ENCODE measurements at regions not wholly inside any gene's neighbourhood (a gene's known extent, or its start where the extent isn't known, plus 50 kb on each side); places are given as distances from the start of the nearest gene placed in this dataset.
A peak's percentile ranks its signal among the peaks of the same experiment; 100 is the strongest.

DNA sequence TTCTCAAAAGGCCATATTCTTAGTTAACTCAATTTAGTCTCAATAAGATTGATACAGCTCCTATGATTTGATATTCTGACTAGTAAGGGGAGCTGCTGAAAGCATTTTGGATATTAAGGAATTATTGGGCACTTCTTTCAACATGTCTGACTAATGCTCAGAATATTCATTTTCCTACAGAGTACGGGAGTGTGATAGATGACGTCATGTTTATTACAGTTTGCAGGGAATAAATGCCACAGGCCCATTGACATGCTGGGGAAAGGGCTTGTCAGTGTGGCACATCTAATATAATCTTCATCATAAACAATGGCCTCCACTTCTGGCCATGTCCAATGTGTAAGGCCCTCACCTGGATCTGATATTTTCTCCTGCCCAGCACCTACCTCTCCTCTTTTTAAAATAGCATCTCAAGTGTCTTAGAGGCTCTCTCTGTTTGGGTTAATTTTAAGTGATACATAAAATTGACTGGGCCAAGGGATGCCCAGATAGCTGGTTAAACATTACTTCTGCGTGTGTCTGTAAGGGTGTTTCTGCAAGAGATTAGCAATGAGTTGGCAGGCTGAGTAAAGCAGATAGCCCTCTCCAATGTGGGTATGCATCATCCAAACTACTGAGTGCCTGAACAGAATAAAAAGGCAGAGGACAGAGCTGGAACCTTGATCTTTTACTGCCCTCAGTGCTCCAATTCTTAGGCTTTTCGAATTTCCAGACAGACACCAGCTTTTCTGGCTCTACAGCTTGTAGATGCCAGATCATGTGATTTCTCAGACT is 99.3 kb downstream of the SLC24A2 start:
- ATAC-seq (no peak), DNase-seq (no peak)
- WGBS = 70% methylated on average over 4 of the region's 4 CpGs
- intact Hi-C loops (cut with DNase I) = no loop called here
- Histone ChIP-seq H3K4me1 (ENCODE audit: control insufficient read depth, insufficient read depth, low read length) (no peaks in the 10 kb centered on the region), H3K9me3 (ENCODE audit: control insufficient read depth, low read length) (no peaks in the 10 kb centered on the region), H3K27ac (ENCODE audit: low read length) (no peak overlapping the region), H3K4me3 (ENCODE audit: low read length) (no peak overlapping the region), H3K27me3 (ENCODE audit: control insufficient read depth, insufficient read depth) (no peaks in the 10 kb centered on the region)

DNA sequence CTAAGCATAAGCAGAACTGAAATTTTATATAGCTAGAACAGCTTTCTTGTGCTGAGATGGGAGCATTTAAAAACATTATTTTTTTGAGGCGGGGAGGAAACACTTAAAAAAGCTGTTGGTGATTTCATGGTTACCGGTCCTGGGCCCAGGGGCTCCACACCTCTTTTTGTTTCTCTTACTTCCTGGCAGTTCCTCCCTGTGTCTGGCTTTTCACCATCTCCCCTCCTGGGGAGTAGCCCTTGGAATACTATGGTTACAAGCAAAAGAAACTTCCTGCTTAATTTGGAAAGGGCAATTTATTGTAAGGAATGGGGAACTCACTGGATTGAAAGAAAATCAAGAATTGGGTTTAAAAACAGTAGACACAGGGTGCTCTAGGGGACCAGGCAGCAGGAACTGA is 105.1 kb downstream of the SLC24A2 start:
- intact Hi-C loops (cut with DNase I) = no loop called here
- Histone ChIP-seq H3K9me3 (ENCODE audit: control insufficient read depth, low read length) (no peaks in the 10 kb centered on the region), H3K4me3 (ENCODE audit: low read length) (no peak overlapping the region), H3K27ac (ENCODE audit: low read length) (no peak overlapping the region), H3K27me3 (ENCODE audit: control insufficient read depth, insufficient read depth) (no peaks in the 10 kb centered on the region), H3K4me1 (ENCODE audit: control insufficient read depth, insufficient read depth, low read length) (no peaks in the 10 kb centered on the region)
- ATAC-seq = no peak
- WGBS = 49% methylated on average over 2 of the region's 2 CpGs
- DNase-seq = no peak

DNA sequence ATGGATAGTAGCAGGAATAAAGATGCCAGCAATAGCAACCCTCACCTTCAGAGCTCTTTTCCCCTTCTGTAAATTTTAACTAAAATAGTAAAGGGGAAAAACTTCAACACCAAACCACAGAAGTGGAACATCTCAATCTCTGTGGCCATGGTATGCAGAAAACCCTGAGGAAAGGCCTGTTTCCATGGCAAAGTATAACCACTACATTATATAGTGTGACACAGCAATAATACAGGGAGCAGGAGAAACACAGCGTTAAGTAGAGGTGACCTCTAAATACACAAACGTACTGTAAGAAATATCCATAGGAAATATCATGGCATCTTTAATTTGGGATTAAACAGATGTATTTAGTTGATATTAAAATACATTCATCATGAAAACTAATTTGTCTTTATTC is 106.4 kb downstream of the SLC24A2 start:
- no peaks in the 10 kb centered on the region for H3K4me1 ChIP-seq (ENCODE audit: control insufficient read depth, insufficient read depth, low read length)
- DNase-seq (no peak), ATAC-seq (no peak)
- no peak overlapping the region for H3K4me3 ChIP-seq (ENCODE audit: low read length)
- intact Hi-C loops (cut with DNase I) = no loop called here
- no peaks in the 10 kb centered on the region for H3K27me3 ChIP-seq (ENCODE audit: control insufficient read depth, insufficient read depth)
- no peaks in the 10 kb centered on the region for H3K9me3 ChIP-seq (ENCODE audit: control insufficient read depth, low read length)
- 78% methylated on average over 2 of the region's 2 CpGs for WGBS
- H3K27ac ChIP-seq (ENCODE audit: low read length) = no peak overlapping the region

DNA sequence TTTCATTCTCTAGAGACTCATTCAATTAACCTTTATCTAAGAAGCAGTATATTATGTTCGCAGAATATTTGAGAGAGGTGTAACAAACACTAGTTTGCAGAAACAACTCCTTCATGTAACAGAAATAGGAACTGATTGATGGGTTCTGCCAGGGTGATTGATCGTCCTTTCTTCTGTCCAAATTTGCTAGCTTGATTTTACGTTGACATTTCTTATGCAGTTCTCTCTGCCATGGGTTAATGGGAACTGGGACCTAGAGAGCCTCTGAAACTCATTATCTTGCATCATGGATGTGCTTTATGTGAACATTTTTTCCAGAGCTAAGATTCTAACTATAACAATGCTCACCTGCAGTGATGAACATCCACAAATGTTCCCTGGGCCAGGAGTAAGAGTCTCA is 107.0 kb downstream of the SLC24A2 start:
- no peak for DNase-seq
- no peaks in the 10 kb centered on the region for H3K9me3 ChIP-seq (ENCODE audit: control insufficient read depth, low read length)
- H3K27ac ChIP-seq (ENCODE audit: low read length) = no peak overlapping the region
- 79% methylated on average over 3 of the region's 3 CpGs for WGBS
- intact Hi-C loops (cut with DNase I) = no loop called here
- ATAC-seq = no peak
- H3K4me3 ChIP-seq (ENCODE audit: low read length) = no peak overlapping the region
- H3K4me1 ChIP-seq (ENCODE audit: control insufficient read depth, insufficient read depth, low read length) = no peaks in the 10 kb centered on the region
- no peaks in the 10 kb centered on the region for H3K27me3 ChIP-seq (ENCODE audit: control insufficient read depth, insufficient read depth)

DNA sequence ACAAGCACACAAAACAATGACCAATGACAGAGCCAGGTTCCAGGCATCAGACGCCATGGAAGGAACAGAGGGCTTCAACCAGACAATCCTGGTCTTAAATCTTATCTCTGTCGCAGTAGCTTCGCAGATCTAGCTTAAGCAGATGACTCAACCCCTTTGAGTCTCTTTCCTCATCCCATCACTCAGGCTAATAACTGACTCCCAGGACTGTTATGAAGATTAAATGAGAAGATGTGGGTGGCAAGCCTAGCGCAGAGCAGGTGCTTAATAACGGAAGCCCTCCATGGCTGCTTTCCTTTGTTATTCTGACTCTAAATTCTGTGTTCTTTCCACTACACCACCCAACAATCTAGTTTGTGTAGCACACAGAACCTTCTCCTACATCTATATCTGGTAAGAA is 110.9 kb downstream of the SLC24A2 start:
- no peak for ATAC-seq
- intact Hi-C loops (cut with DNase I) = no loop called here
- WGBS = 76% methylated on average over 5 of the region's 5 CpGs
- Histone ChIP-seq H3K4me1 (ENCODE audit: control insufficient read depth, insufficient read depth, low read length) (no peaks in the 10 kb centered on the region), H3K4me3 (ENCODE audit: low read length) (no peak overlapping the region), H3K9me3 (ENCODE audit: control insufficient read depth, low read length) (no peaks in the 10 kb centered on the region), H3K27ac (ENCODE audit: low read length) (no peak overlapping the region), H3K27me3 (ENCODE audit: control insufficient read depth, insufficient read depth) (no peaks in the 10 kb centered on the region)
- DNase-seq = no peak

DNA sequence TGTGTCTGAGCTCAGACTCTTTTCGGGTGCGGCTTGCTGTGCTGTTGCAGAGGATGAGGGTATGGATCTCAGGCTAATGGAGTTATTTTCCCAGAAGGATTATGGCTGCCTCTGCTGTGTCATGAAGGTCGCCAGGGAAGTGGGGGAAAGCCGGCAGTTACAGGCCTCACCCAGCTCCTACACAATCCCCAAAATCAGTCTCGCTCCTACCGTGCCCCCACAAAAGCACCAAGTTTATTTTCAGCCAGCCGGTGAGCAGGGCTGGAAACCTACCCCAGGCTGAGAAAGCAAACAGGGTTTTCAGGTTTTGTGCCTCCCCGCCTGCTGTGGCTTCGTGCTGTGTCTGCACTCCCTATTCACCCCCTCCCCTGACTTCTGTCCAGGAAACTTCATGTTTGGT is 113.3 kb downstream of the SLC24A2 start:
- Histone ChIP-seq H3K9me3 (ENCODE audit: control insufficient read depth, low read length) (no peaks in the 10 kb centered on the region), H3K27ac (ENCODE audit: low read length) (no peak overlapping the region), H3K4me3 (ENCODE audit: low read length) (no peak overlapping the region), H3K4me1 (ENCODE audit: control insufficient read depth, insufficient read depth, low read length) (no peaks in the 10 kb centered on the region), H3K27me3 (ENCODE audit: control insufficient read depth, insufficient read depth) (no peaks in the 10 kb centered on the region)
- DNase-seq (no peak), ATAC-seq (no peak)
- intact Hi-C loops (cut with DNase I) = no loop called here
- WGBS = 75% methylated on average over 9 of the region's 9 CpGs

DNA sequence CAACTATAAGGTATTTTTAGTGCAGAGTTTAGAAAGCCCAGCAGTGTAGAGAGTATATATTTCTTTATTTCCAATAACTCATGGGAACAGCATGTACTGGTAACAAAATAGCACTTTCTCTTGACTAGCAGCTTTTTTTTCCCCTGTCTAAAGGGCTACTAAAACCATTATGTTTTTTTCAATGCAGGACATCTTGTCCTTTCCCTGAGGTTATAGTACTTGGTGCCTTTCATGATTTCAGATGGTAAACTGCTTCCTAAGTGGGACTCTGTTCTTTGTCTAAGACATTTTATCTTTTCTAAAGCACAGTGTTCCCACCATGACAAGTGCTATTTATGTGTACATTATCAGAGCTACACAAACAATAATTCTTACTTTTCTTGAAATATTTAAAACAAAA is 122.3 kb downstream of the SLC24A2 start:
- no peaks in the 10 kb centered on the region for H3K27me3 ChIP-seq (ENCODE audit: control insufficient read depth, insufficient read depth)

DNA sequence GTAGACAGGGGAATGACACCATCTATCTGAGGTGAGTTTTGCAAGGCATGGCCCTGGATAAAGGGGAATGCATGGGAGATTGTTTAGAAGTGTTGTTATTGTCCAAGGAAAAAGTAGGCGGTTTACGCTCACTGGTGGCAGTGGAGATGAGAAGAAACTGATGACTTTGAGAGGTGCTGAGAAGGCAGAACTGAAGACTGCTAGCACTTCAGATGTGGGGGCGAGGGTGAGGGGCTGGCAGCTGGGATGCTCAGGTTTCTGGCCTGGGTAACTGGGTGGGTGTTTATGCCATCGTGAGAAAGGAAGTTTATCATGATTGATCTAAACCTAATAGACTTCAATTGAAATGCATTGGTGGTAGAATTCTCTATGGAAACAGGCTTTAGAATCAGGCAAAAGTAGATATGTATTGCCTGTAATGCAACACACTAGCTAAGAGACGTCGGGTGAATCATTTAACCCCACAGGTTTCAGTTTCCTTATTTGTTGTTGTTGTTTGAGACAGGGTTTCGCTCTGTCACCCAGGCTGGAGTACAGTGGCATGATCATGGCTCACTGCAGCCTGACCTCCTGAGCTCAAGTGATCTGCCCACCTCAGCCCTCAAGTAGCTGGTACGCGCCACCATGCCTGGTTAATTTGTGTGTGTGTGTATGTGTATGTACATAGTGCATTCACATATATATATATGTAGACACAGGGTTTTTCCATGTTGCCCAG is 123.5 kb downstream of the SLC24A2 start:
- H3K27me3 ChIP-seq (ENCODE audit: control insufficient read depth, insufficient read depth) = no peaks in the 10 kb centered on the region
- DNase-seq (peak in 1 of 3 donors; percentile 7), ATAC-seq (no peak)
- no peaks in the 10 kb centered on the region for H3K9me3 ChIP-seq (ENCODE audit: control insufficient read depth, low read length)
- H3K4me3 ChIP-seq (ENCODE audit: low read length) = no peak overlapping the region
- H3K4me1 ChIP-seq (ENCODE audit: control insufficient read depth, insufficient read depth, low read length) = no peaks in the 10 kb centered on the region
- no peak overlapping the region for H3K27ac ChIP-seq (ENCODE audit: low read length)
- intact Hi-C loops (cut with DNase I) = no loop called here
- WGBS = 88% methylated on average over 9 of the region's 9 CpGs

More for the DNA sequence above, 122.3 kb downstream of the SLC24A2 start:
- no peak overlapping the region for H3K27ac ChIP-seq (ENCODE audit: low read length)
- H3K9me3 ChIP-seq (ENCODE audit: control insufficient read depth, low read length) = no peaks in the 10 kb centered on the region
- H3K4me3 ChIP-seq (ENCODE audit: low read length) = no peak overlapping the region
- H3K4me1 ChIP-seq (ENCODE audit: control insufficient read depth, insufficient read depth, low read length) = no peaks in the 10 kb centered on the region
- DNase-seq (no peak), ATAC-seq (no peak)
- intact Hi-C loops (cut with DNase I) = no loop called here

DNA sequence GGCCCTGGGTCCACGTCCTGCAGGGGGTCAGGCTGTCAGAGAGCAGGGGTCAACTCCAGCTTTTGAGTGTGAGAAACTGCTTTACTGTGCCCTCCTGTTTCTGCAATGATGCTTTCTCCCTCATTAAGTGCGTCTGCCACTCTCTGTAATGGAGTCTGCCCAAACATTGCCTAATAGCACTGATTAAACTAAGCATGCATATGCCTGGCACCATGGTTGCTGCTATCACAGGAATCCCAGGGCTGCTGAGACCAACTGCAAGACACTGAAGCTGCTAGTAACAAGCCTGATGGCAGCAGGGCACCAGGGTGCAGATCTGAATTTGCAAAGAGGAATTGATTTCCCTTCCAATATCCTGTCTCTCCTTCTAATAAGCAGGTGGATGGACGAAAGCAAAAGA is 125.3 kb downstream of the SLC24A2 start:
- 56% methylated on average over 3 of the region's 3 CpGs for WGBS
- no peaks in the 10 kb centered on the region for H3K4me1 ChIP-seq (ENCODE audit: control insufficient read depth, insufficient read depth, low read length)
- intact Hi-C loops (cut with DNase I) = no loop called here
- no peaks in the 10 kb centered on the region for H3K27me3 ChIP-seq (ENCODE audit: control insufficient read depth, insufficient read depth)
- no peak overlapping the region for H3K27ac ChIP-seq (ENCODE audit: low read length)
- no peaks in the 10 kb centered on the region for H3K9me3 ChIP-seq (ENCODE audit: control insufficient read depth, low read length)
- no peak overlapping the region for H3K4me3 ChIP-seq (ENCODE audit: low read length)
- no peak for DNase-seq
- ATAC-seq = no peak

DNA sequence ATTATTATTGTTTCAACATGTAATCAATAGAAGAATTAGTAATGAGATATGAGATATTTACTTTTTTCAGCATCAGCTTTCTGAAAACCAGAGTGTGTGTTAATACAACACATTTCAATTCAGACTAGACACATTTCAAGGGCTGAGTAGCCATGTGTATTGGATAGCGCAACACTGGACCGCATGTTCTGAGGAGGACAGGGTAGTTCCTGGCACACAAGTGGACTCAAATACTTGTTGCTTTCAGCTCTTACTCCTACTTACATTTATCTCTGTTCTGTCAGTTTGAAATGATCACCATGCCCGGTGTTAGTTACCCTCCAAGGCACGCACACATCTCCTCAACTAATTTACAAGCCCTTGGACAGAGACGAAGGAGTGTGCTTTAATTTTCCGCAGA is 126.6 kb downstream of the SLC24A2 start:
- Histone ChIP-seq H3K27me3 (ENCODE audit: control insufficient read depth, insufficient read depth) (no peaks in the 10 kb centered on the region), H3K4me3 (ENCODE audit: low read length) (no peak overlapping the region), H3K4me1 (ENCODE audit: control insufficient read depth, insufficient read depth, low read length) (no peaks in the 10 kb centered on the region), H3K27ac (ENCODE audit: low read length) (no peak overlapping the region), H3K9me3 (ENCODE audit: control insufficient read depth, low read length) (no peaks in the 10 kb centered on the region)
- ATAC-seq (no peak), DNase-seq (no peak)
- 73% methylated on average over 6 of the region's 6 CpGs for WGBS
- intact Hi-C loops (cut with DNase I) = no loop called here

DNA sequence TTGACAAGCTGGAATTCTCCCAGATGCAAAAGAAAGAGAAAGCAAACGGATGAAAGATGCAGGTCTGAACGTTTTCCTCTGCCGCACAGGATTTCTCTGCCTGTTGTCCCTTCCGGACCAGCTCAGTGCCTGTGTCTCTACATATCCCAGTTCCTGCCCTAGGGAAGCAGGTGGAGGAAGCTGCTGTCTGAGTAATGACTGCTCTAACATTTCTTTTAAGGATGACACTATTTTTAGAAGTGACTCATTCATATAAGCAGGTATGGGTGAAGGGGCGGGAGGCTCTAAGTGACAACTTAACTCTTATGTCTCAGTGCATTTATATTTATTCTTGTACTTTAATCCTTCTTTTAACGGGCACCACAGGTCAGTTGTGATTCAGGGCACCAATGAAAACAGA is 128.8 kb downstream of the SLC24A2 start:
- WGBS = 40% methylated on average over 6 of the region's 6 CpGs
- Histone ChIP-seq H3K9me3 (ENCODE audit: control insufficient read depth, low read length) (no peaks in the 10 kb centered on the region), H3K4me1 (ENCODE audit: control insufficient read depth, insufficient read depth, low read length) (no peaks in the 10 kb centered on the region), H3K27me3 (ENCODE audit: control insufficient read depth, insufficient read depth) (no peaks in the 10 kb centered on the region), H3K27ac (ENCODE audit: low read length) (no peak overlapping the region), H3K4me3 (ENCODE audit: low read length) (no peak overlapping the region)
- DNase-seq = no peak
- intact Hi-C loops (cut with DNase I) = no loop called here
- no peak for ATAC-seq

Measured in right cardiac atrium (tissue), 5 donors.